Thyroid gland (tissue), 4 donors: ENCODE measurements at regions not wholly inside any gene's neighbourhood (a gene's known extent, or its start where the extent isn't known, plus 50 kb on each side); places are given as distances from the start of the nearest gene placed in this dataset.

ENCODE experiments used
- CTCF ChIP-seq, 6 experiments: fragments of 200-600 bp in 3 of 6; fragments of 450-650 bp in 3 of 6; sonication (generic) in 3 of 6; IDR thresholded peaks; one replicate each; pipeline ENCODE4 v1.5.1; 2016 to 2019; ENCODE audit warnings: antibody characterized with exemption in 6 of 6, mild to moderate bottlenecking in 2 of 6, inconsistent platforms in 1 of 6, moderate library complexity in 1 of 6
- POLR2A ChIP-seq, 2 donors: fragments of 450-650 bp; IDR thresholded peaks; one replicate each; pipeline ENCODE4 v1.6.1; 2017; ENCODE audit warnings: antibody characterized with exemption in 2 of 2, mild to moderate bottlenecking in 2 of 2, moderate library complexity in 1 of 2

- TF ChIP-seq CTCF (IDR thresholded peaks at IDR 0.05) (no peak), POLR2A (IDR thresholded peaks at IDR 0.05) (no peak)
These were observed 235.4 kb downstream of the DMRT2 start for GRCh38 chr9:1285526-1285925.
